H9 (cell line): ENCODE measurements at regions not wholly inside any gene's neighbourhood (a gene's known extent, or its start where the extent isn't known, plus 50 kb on each side); places are given as distances from the start of the nearest gene placed in this dataset.

Experiments
- DNase-seq: peaks from one replicate; pipeline ENCODE4 v3.0.0-alpha.2; 2017
- H2AFZ ChIP-seq: one replicate; pipeline ENCODE4 v1.6.1; 2013; ENCODE audit warnings: mild to moderate bottlenecking, low read length, control low read depth, moderate library complexity
- H2AK5ac ChIP-seq: 2 replicates; pipeline ENCODE4 v1.6.1; 2013; ENCODE audit warnings: low read length, control low read depth, mixed read lengths; ENCODE audit not compliant: insufficient read length
- H2BK120ac ChIP-seq: one replicate; pipeline ENCODE4 v1.6.1; 2013; ENCODE audit warnings: low read depth, mild to moderate bottlenecking, low read length, control low read depth, inconsistent platforms; ENCODE audit not compliant: poor library complexity, severe bottlenecking
- H2BK12ac ChIP-seq: 2 replicates; pipeline ENCODE4 v1.6.1; 2013; ENCODE audit warnings: low read length, control low read depth, mixed read lengths, low read depth; ENCODE audit not compliant: insufficient read length
- H2BK15ac ChIP-seq: 2 replicates; pipeline ENCODE4 v1.6.1; 2013; ENCODE audit warnings: low read depth, low read length, control low read depth
- H2BK20ac ChIP-seq: one replicate; pipeline ENCODE4 v1.6.1; 2013; ENCODE audit warnings: low read depth, mild to moderate bottlenecking, low read length, control low read depth, inconsistent platforms; ENCODE audit not compliant: poor library complexity, severe bottlenecking
- H2BK5ac ChIP-seq: 2 replicates; pipeline ENCODE4 v1.6.1; 2013; ENCODE audit warnings: low read length, control low read depth, mixed read lengths; ENCODE audit not compliant: insufficient read length
- H3K14ac ChIP-seq: 2 replicates; pipeline ENCODE4 v1.6.1; 2013; ENCODE audit warnings: low read length, control low read depth; ENCODE audit not compliant: insufficient read depth
- H3K18ac ChIP-seq: 2 replicates; pipeline ENCODE4 v1.6.1; 2013; ENCODE audit warnings: low read depth, mild to moderate bottlenecking, mixed read lengths, low read length, control low read depth; ENCODE audit not compliant: insufficient read length
- H3K23ac ChIP-seq: 2 replicates; pipeline ENCODE4 v1.6.1; 2013; ENCODE audit warnings: low read length, control low read depth, mixed read lengths, low read depth; ENCODE audit not compliant: insufficient read length
- H3K23me2 ChIP-seq: 2 replicates; pipeline ENCODE4 v1.6.1; 2013; ENCODE audit warnings: low read depth, mild to moderate bottlenecking, mixed read lengths, low read length, control low read depth; ENCODE audit not compliant: insufficient read length, poor library complexity, severe bottlenecking
- H3K27ac ChIP-seq: 2 replicates; pipeline ENCODE4 v1.5.1; 2013; ENCODE audit warnings: low read length, control low read depth, mixed read lengths, low read depth; ENCODE audit not compliant: insufficient read length
- H3K27me3 ChIP-seq: 2 replicates; pipeline ENCODE4 v1.6.1; 2013; ENCODE audit warnings: low read length, control low read depth, inconsistent platforms; ENCODE audit not compliant: insufficient read depth
- H3K4ac ChIP-seq: 2 replicates; pipeline ENCODE4 v1.6.1; 2013; ENCODE audit warnings: low read depth, mild to moderate bottlenecking, control low read depth, inconsistent platforms, low read length, moderate library complexity
- H3K4me1 ChIP-seq: 2 replicates; pipeline ENCODE4 v1.6.1; 2013; ENCODE audit warnings: low read length, control low read depth, inconsistent platforms; ENCODE audit not compliant: insufficient read depth
- H3K4me2 ChIP-seq: 2 replicates; pipeline ENCODE4 v1.6.1; 2013; ENCODE audit warnings: low read length, control low read depth, mixed read lengths; ENCODE audit not compliant: insufficient read length, insufficient read depth
- H3K56ac ChIP-seq: 2 replicates; pipeline ENCODE4 v1.6.1; 2013; ENCODE audit warnings: low read depth, mild to moderate bottlenecking, mixed read lengths, low read length, control low read depth; ENCODE audit not compliant: insufficient read length
- H3K79me1 ChIP-seq: 2 replicates; pipeline ENCODE4 v1.6.1; 2013; ENCODE audit warnings: low read depth, mild to moderate bottlenecking, moderate library complexity, low read length, control low read depth, inconsistent platforms; ENCODE audit not compliant: insufficient read depth, poor library complexity, severe bottlenecking
- H3K79me2 ChIP-seq: 2 replicates; pipeline ENCODE4 v1.6.1; 2013; ENCODE audit warnings: low read length, control low read depth, inconsistent platforms; ENCODE audit not compliant: insufficient read depth
- H3K9ac ChIP-seq: 2 replicates; pipeline ENCODE4 v1.6.1; 2013; ENCODE audit warnings: low read length, control low read depth, mixed read lengths; ENCODE audit not compliant: insufficient read length; ENCODE audit errors: extremely low read depth
- H3K9me3 ChIP-seq: one replicate; pipeline ENCODE4 v1.6.1; 2013; ENCODE audit warnings: low read depth, low read length, inconsistent platforms; ENCODE audit not compliant: control insufficient read depth
- H3T11ph ChIP-seq: one replicate; pipeline ENCODE4 v1.6.1; 2013; ENCODE audit warnings: mild to moderate bottlenecking, low read length, control low read depth, inconsistent platforms
- H4K20me1 ChIP-seq: one replicate; pipeline ENCODE4 v1.6.1; 2013; ENCODE audit not compliant: control insufficient read depth, insufficient read length, insufficient read depth
- H4K5ac ChIP-seq: 2 replicates; pipeline ENCODE4 v1.6.1; 2013; ENCODE audit warnings: low read depth, mild to moderate bottlenecking, mixed read lengths, low read length, control low read depth; ENCODE audit not compliant: insufficient read length
- H4K8ac ChIP-seq: replicated peaks from 2 replicates; pipeline ENCODE4 v1.6.1; 2013; ENCODE audit warnings: low read length, control low read depth, mixed read lengths, low read depth; ENCODE audit not compliant: insufficient read length
- H4K91ac ChIP-seq: 2 replicates; pipeline ENCODE4 v1.6.1; 2013; ENCODE audit warnings: low read depth, mild to moderate bottlenecking, moderate library complexity, mixed read lengths, low read length, control low read depth; ENCODE audit not compliant: insufficient read length
- H3K27ac Mint-ChIP-seq, 3 experiments: 2 replicates in 2 of 3; 3 replicates in 1 of 3; pipeline ENCODE4 v1.8.0; 2020 to 2021; ENCODE audit warnings: mixed read lengths in 3 of 3, mild to moderate bottlenecking in 1 of 3, moderate library complexity in 1 of 3
- H3K27me3 Mint-ChIP-seq: 2 replicates; pipeline ENCODE4 v1.8.0; 2021; ENCODE audit warnings: low read depth, mild to moderate bottlenecking, moderate library complexity, mixed read lengths
- H3K36me3 Mint-ChIP-seq, 3 experiments: 2 replicates in 2 of 3; 3 replicates in 1 of 3; pipeline ENCODE4 v1.8.0; 2020 to 2021; ENCODE audit warnings: low read depth in 3 of 3, mixed read lengths in 3 of 3; ENCODE audit not compliant: insufficient read depth in 1 of 3
- H3K4me1 Mint-ChIP-seq, 2 experiments: 2 replicates each; pipeline ENCODE4 v1.8.0; 2020; ENCODE audit warnings: mixed read lengths in 2 of 2
- H3K4me3 Mint-ChIP-seq, 2 experiments: 2 replicates in 1 of 2; 3 replicates in 1 of 2; pipeline ENCODE4 v1.8.0; 2020 to 2021; ENCODE audit warnings: mild to moderate bottlenecking in 2 of 2, mixed read lengths in 2 of 2, moderate library complexity in 1 of 2
- H3K9me3 Mint-ChIP-seq, 2 experiments: 2 replicates in 1 of 2; 3 replicates in 1 of 2; pipeline ENCODE4 v1.8.0; 2020; ENCODE audit warnings: mild to moderate bottlenecking in 2 of 2, mixed read lengths in 2 of 2, moderate library complexity in 1 of 2
- WGBS: extraction: QIAGEN DNeasy Blood & Tissue Kit; methylation state at CpG from one replicate; pipeline ENCODE4 v1.1.7; 2013; ENCODE audit warnings: missing lambda C conversion rate, low lambda C conversion rate, mixed read lengths; ENCODE audit not compliant: insufficient read length; ENCODE audit errors: extremely low coverage; 5-methylcytosine and 5-hydroxymethylcytosine counted together
- TF ChIP-seq, protein P1 (sequence below): fragments of 200-600 bp; sonication (generic); conservative IDR thresholded peaks from 3 replicates; pipeline ENCODE4 v1.8.0; 2021; ENCODE audit warnings: antibody characterized with exemption, mild to moderate bottlenecking

DNA sequence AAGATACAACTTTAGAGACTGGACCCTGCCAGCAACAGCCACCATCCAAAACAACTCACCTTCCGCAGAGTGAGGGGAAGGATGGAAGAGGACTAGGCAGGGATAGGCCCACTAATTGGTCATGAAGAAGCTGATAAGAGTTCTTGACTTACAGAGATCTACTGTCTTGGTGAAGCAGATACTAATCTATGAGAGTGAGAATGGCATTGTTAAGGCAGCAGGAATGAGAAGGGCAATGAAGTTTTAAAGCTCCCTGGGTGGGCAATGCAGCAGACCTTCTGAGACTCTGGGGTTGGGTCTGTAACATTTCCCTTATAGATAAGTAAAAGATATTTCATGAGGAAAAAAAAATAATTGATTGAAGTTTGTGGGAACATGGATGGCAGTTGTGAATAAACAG, 63.7 kb downstream of the KLF12 start:
- Histone ChIP-seq H3K79me2 (no peaks in the 10 kb centered on the region), H3K14ac (no peak overlapping the region), H4K20me1 (no peaks in the 10 kb centered on the region), H4K8ac (no peak overlapping the region), H3K79me1 (no peaks in the 10 kb centered on the region), H3T11ph (no peak overlapping the region), H3K27me3 (no peaks in the 10 kb centered on the region), H3K9ac (no peak overlapping the region), H3K18ac (no peak overlapping the region), H2BK120ac (no peak overlapping the region), H3K4ac (no peak overlapping the region), H2BK20ac (no peak overlapping the region), H3K23me2 (no peaks in the 10 kb centered on the region), H3K27ac (no peak overlapping the region), H2BK15ac (no peak overlapping the region), H3K9me3 (no peaks in the 10 kb centered on the region), H4K91ac (no peak overlapping the region), H3K4me2 (no peak overlapping the region), H2BK12ac (no peak overlapping the region), H4K5ac (no peak overlapping the region), H2BK5ac (no peak overlapping the region), H3K23ac (no peak overlapping the region), H3K56ac (no peak overlapping the region), H2AK5ac (no peak overlapping the region), H3K4me1 (no peaks in the 10 kb centered on the region), H2AFZ (no peak overlapping the region)
- H3K27ac Mint-ChIP-seq = no peak overlapping the region
- WGBS = no CpG with 5 or more reads among the region's 1 CpG
- peaks cover 6 to 9% of the 10 kb centered on the region in 2 experiments for H3K4me1 Mint-ChIP-seq
- no peak overlapping the region for H3K4me3 Mint-ChIP-seq
- TF ChIP-seq, protein P1, sequence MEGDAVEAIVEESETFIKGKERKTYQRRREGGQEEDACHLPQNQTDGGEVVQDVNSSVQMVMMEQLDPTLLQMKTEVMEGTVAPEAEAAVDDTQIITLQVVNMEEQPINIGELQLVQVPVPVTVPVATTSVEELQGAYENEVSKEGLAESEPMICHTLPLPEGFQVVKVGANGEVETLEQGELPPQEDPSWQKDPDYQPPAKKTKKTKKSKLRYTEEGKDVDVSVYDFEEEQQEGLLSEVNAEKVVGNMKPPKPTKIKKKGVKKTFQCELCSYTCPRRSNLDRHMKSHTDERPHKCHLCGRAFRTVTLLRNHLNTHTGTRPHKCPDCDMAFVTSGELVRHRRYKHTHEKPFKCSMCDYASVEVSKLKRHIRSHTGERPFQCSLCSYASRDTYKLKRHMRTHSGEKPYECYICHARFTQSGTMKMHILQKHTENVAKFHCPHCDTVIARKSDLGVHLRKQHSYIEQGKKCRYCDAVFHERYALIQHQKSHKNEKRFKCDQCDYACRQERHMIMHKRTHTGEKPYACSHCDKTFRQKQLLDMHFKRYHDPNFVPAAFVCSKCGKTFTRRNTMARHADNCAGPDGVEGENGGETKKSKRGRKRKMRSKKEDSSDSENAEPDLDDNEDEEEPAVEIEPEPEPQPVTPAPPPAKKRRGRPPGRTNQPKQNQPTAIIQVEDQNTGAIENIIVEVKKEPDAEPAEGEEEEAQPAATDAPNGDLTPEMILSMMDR = no peak
- H3K27me3 Mint-ChIP-seq = no peaks in the 10 kb centered on the region
- H3K9me3 Mint-ChIP-seq = no peaks in the 10 kb centered on the region
- H3K36me3 Mint-ChIP-seq = peaks cover 0 to 2% (median 0%) of the 10 kb centered on the region in 3 experiments; a peak in 2 of 7 replicates
- DNase-seq = no peak
